NB4 (cell line): ENCODE measurements at regions not wholly inside any gene's neighbourhood (a gene's known extent, or its start where the extent isn't known, plus 50 kb on each side); places are given as distances from the start of the nearest gene placed in this dataset.

ENCODE experiments used
- POLR2A ChIP-seq: IDR thresholded peaks from 2 replicates; pipeline ENCODE4 v1.6.1; 2011; ENCODE audit warnings: mild to moderate bottlenecking; ENCODE audit not compliant: insufficient read length; ENCODE audit errors: extremely low read depth
- TF ChIP-seq, protein P1 (sequence below): IDR thresholded peaks from one replicate; pipeline ENCODE4 v1.5.1; 2012; ENCODE audit warnings: low read depth, low read length

DNA sequence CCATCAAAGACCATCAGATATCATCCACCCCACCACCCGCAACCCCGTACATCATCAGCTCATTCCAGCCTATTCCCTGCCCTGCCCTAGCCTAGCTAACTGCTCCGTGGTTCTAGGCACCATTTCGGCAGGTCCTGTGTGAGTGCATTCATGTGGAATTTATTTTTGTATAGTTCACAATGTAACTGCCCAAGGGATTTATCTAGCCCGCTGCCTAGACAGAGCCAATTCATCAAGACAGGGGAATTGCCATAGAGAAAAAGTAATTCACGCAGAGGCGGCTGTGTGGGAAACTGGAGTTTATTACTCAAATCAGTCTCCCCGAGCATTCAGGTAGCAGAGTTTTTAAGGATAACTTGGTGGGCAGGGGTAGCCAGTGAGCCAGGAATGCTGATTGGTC is 109.2 kb upstream of the UBL3 start:
- TF ChIP-seq, protein P1, sequence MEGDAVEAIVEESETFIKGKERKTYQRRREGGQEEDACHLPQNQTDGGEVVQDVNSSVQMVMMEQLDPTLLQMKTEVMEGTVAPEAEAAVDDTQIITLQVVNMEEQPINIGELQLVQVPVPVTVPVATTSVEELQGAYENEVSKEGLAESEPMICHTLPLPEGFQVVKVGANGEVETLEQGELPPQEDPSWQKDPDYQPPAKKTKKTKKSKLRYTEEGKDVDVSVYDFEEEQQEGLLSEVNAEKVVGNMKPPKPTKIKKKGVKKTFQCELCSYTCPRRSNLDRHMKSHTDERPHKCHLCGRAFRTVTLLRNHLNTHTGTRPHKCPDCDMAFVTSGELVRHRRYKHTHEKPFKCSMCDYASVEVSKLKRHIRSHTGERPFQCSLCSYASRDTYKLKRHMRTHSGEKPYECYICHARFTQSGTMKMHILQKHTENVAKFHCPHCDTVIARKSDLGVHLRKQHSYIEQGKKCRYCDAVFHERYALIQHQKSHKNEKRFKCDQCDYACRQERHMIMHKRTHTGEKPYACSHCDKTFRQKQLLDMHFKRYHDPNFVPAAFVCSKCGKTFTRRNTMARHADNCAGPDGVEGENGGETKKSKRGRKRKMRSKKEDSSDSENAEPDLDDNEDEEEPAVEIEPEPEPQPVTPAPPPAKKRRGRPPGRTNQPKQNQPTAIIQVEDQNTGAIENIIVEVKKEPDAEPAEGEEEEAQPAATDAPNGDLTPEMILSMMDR = no peak
- no peak for TF ChIP-seq POLR2A
